GM21526 (cell line): ENCODE measurements at regions not wholly inside any gene's neighbourhood (a gene's known extent, or its start where the extent isn't known, plus 50 kb on each side); places are given as distances from the start of the nearest gene placed in this dataset.
A peak's percentile ranks its signal among the peaks of the same experiment; 100 is the strongest.
"Not testable (repeated sequence)": the region's sequence is repeated elsewhere in the genome, so short reads cannot be mapped to it uniquely, and the experiment has no call there.

Source experiments
- ATAC-seq: cut with Tn5 transposase; IDR thresholded peaks from one replicate; pipeline ENCODE4 v1.9.1; 2021; ENCODE audit warnings: moderate library complexity; ENCODE audit not compliant: unreplicated experiment, low FRiP score

GRCh38 chr6:27599859-27600532, 127.1 kb upstream of the ZNF184 start:
- no peak for ATAC-seq

GRCh38 chr6:27597031-27597567, 124.2 kb upstream of the ZNF184 start:
- not testable (repeated sequence) for ATAC-seq

- ATAC-seq, result no peak
These were observed 121.0 kb upstream of the ZNF184 start for GRCh38 chr6:27593861-27594260.

- ATAC-seq, result no peak
These were observed 120.4 kb upstream of the ZNF184 start for GRCh38 chr6:27593200-27593818.

- peak; percentile 72 for ATAC-seq
These were observed 119.7 kb upstream of the ZNF184 start for GRCh38 chr6:27592481-27593199.

- no peak for ATAC-seq
These were observed 119.0 kb upstream of the ZNF184 start for GRCh38 chr6:27591699-27592480.

GRCh38 chr6:27585316-27585715, 112.4 kb upstream of the ZNF184 start:
- ATAC-seq, result not testable (repeated sequence)

- ATAC-seq, result no peak
These were observed 111.4 kb upstream of the ZNF184 start for GRCh38 chr6:27584326-27584725.

- no peak for ATAC-seq
These were observed 110.2 kb upstream of the ZNF184 start for GRCh38 chr6:27582928-27583725.

GRCh38 chr6:27579973-27580372, 107.1 kb upstream of the ZNF184 start:
- ATAC-seq, result no peak

GRCh38 chr6:27577922-27578321, 105.0 kb upstream of the ZNF184 start:
- no peak for ATAC-seq

GRCh38 chr6:27575594-27576361, 102.9 kb upstream of the ZNF184 start:
- no peak for ATAC-seq

- ATAC-seq, result no peak
These were observed 95.5 kb upstream of the ZNF184 start for GRCh38 chr6:27568226-27568897.

GRCh38 chr6:27565839-27566779, 93.2 kb upstream of the ZNF184 start:
- ATAC-seq, result no peak

- ATAC-seq, result no peak
These were observed 89.1 kb upstream of the ZNF184 start for GRCh38 chr6:27562027-27562410.

GRCh38 chr6:27558028-27558724, 85.3 kb upstream of the ZNF184 start:
- no peak for ATAC-seq

- no peak for ATAC-seq
These were observed 83.5 kb upstream of the ZNF184 start for GRCh38 chr6:27556406-27556805.
